ENCODE measurements at regions not wholly inside any gene's neighbourhood (a gene's known extent, or its start where the extent isn't known, plus 50 kb on each side); places are given as distances from the start of the nearest gene placed in this dataset.

DNA sequence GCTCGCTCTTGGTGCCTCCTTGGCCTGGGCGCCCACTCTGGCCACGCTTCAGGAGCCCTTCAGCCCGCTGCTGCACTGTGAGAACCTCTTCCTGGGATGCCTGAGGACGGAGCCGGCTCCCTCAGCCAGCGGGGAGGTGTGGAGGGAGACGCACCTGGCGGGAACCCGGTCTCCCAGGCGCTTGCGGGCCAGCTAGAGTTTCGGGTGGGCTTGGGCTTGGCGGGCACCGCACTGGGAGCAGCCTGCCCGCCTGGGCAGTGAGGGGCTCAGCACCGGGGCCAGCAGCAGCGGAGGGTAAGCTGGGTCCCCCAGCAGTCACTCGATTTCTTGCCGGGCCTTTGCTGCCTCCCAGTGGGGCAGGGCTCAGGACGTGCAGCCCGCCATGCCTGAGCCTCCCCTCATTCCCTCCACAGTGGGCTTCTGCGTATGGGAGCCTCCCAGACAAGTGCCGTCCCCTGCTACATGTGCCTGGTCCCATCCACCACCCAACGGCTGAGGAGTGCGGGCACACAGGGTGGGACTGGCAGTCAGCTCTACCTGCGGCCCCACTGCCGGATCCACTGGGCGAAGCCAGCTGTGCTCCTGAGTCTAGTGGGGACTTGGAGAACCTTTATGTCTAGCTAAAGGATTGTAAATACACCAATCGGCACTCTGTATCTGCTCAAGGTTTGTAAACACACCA is 708.7 kb downstream of the VGLL3 start:
- no peak overlapping the region for H3K4me3 ChIP-seq (ENCODE audit: low read depth, low read length)
- TF ChIP-seq, protein P1, sequence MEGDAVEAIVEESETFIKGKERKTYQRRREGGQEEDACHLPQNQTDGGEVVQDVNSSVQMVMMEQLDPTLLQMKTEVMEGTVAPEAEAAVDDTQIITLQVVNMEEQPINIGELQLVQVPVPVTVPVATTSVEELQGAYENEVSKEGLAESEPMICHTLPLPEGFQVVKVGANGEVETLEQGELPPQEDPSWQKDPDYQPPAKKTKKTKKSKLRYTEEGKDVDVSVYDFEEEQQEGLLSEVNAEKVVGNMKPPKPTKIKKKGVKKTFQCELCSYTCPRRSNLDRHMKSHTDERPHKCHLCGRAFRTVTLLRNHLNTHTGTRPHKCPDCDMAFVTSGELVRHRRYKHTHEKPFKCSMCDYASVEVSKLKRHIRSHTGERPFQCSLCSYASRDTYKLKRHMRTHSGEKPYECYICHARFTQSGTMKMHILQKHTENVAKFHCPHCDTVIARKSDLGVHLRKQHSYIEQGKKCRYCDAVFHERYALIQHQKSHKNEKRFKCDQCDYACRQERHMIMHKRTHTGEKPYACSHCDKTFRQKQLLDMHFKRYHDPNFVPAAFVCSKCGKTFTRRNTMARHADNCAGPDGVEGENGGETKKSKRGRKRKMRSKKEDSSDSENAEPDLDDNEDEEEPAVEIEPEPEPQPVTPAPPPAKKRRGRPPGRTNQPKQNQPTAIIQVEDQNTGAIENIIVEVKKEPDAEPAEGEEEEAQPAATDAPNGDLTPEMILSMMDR (IDR thresholded peaks at IDR 0.05; ENCODE audit: low read depth, low read length, missing control alignments) = no peak
- no peak for DNase-seq (ENCODE audit: low read depth)

DNA sequence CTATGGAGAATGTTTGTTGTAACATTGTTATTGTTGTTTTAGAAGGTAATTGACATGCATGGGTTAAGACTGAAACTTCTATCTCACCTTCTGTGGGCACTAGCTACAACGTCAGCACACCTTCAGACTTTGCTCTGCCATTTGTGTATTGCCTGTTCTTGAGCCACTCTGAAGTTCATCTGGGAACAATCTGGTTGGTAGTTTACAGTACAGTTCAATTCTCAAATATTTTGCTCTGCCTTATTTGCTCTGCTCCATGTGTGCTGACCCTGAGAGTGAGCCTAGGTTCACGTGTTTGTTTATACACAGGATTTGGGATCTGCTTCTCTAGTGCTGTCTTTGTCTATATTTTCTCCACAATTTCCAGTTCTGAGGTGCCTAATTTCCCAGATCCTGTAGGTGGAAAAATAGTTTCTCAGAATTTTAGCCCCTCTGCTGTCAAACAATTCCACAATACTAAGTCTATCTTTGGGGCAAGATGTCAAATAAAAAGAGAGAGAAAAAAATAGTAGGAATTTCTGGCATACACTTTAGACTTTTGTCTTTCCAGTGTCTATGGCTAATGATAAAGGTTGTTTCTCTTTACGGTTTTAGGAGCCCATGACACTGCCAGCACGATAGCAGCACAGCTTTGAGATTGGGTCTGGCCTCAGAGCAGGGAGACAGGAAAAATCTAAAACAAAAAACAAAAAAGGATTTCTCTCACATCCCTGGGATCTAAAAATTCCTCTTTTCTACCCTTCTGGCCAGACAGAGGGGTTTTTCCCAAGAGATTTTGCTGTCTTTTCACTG is 721.4 kb downstream of the VGLL3 start:
- H3K4me3 ChIP-seq (ENCODE audit: low read depth, low read length) = no peak overlapping the region
- no peak for DNase-seq (ENCODE audit: low read depth)
- TF ChIP-seq, protein P1 (IDR thresholded peaks at IDR 0.05; ENCODE audit: low read depth, low read length, missing control alignments) = no peak

DNA sequence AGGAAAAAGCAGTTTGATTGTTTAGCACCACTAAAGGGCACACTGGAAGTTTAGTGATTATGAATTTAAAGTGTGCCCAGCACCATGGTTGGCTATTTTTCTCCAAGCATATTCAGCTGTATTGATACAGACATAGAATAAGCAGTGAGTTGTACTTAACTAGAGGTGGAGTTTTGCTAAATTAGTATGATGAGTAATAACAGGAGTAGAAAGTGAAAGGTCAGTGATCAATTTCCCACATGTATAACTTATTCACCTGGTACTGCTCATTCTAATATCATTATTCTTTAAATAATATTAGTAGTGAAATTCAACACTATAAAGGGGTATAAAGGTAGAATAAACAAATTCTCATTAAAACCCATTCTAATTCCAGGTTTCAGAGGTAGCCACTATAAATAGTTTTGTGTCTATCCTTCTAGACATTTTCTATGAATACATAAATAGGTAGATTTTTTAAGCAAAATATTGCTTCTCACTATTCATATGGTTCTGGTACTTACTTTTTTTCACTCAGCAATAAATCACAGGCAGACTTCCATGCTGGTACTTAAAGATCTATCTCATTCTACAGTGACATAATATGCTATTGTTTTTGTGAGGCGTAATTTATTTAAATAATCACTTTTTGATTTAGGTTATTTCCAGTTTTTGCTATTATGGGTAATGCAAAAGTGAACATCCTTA is 732.9 kb downstream of the VGLL3 start:
- no peak for DNase-seq (ENCODE audit: low read depth)
- H3K4me3 ChIP-seq (ENCODE audit: low read depth, low read length) = no peak overlapping the region
- TF ChIP-seq, protein P1 (IDR thresholded peaks at IDR 0.05; ENCODE audit: low read depth, low read length, missing control alignments) = no peak

DNA sequence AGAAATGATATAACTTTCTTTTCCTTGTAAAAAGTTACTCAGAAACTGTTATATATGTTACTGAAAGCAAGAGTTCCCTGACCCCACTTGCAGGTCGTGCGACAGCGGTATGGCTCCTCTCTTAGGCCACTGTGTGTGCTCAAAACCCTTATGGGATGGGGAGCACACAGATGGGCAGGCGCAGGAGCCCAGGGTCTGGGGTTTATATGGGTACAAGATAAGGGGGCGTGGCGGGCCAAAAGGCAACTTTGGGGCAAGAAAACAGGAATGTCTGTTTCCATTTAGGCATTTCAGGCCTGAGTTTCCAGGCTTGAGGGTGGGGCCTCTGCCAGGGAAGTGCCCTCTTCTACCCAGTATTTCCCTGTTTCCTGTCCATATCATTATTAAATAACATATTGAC is 736.5 kb downstream of the VGLL3 start:
- TF ChIP-seq, protein P1 (IDR thresholded peaks at IDR 0.05; ENCODE audit: low read depth, low read length, missing control alignments) = no peak
- DNase-seq (ENCODE audit: low read depth) = no peak
- H3K4me3 ChIP-seq (ENCODE audit: low read depth, low read length) = no peak overlapping the region

DNA sequence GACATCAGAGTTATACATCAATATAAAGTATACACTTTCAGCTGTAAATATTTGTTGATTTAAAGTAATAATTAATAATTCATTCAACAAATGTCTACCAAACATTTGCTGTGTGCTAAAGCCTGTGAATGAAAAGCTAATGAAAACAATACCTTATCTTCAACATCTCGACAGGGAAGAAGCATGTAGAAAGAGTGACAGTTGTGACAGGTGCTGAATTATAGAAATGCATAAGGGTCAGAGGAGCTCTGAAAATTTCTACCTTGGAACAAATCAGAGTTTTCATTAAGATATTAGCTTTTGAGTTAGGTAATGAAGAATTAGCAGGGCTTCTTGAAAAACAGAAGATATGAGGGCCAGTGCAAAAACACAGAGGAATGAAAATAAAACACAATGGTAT is 739.2 kb downstream of the VGLL3 start:
- H3K4me3 ChIP-seq (ENCODE audit: low read depth, low read length) = no peak overlapping the region
- no peak for DNase-seq (ENCODE audit: low read depth)
- TF ChIP-seq, protein P1 (IDR thresholded peaks at IDR 0.05; ENCODE audit: low read depth, low read length, missing control alignments) = no peak

DNA sequence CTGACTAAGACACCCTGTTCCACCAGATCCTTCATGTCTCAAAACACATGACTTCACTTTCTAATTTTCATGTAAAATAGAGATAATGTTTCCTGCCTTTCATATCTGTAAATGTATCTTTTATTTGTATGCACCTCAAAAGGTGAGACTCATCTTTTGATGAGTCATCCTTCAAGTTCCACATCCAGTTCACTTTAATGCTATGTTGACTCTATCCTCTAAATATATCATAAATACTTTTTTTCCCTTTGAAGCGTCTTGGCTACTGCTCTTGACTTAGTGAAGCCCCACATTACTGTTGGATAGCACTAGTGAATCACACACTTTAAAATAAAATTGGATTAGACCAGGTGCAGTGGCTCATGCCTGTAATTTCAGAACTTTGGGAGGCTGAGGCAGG is 741.1 kb downstream of the VGLL3 start:
- H3K4me3 ChIP-seq (ENCODE audit: low read depth, low read length) = no peak overlapping the region
- DNase-seq (ENCODE audit: low read depth) = no peak
- TF ChIP-seq, protein P1 (IDR thresholded peaks at IDR 0.05; ENCODE audit: low read depth, low read length, missing control alignments) = no peak

Measured in GM12864 (cell line).